Stimulated activated CD4-positive, alpha-beta T cell treated with anti-CD3 and anti-CD28 coated beads, Interleukin-4, amount 100 ng/mL, for 48 hours (primary cell): ENCODE measurements at regions not wholly inside any gene's neighbourhood (a gene's known extent, or its start where the extent isn't known, plus 50 kb on each side); places are given as distances from the start of the nearest gene placed in this dataset.
"Not testable (repeated sequence)": the region's sequence is repeated elsewhere in the genome, so short reads cannot be mapped to it uniquely, and the experiment has no call there.

Experiments
- DNase-seq, 2 donors: peaks; one replicate each; pipeline ENCODE4 v3.0.0-alpha.2; 2020; ENCODE audit warnings: low read depth in 2 of 2

DNA sequence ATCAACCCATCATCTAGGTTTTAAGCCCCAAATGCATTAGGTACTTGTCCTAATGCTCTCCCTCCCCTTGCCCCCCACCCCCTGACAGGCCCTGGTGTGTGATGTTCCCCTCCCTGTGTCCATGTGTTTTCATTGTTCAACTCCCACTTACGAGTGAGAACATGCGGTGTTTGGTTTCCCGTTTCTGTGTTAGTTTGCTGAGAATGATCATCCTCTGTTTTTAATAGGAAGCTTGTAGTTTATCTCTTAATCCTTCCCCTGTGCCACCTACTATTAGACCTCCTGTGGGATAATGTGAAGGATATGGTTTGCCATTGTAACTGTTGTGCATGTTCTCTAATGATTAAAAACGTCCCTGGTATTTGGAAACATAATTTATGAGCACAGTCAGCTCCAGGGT lies 299.4 kb upstream of the USP24 start:
- not testable (repeated sequence) for DNase-seq

DNA sequence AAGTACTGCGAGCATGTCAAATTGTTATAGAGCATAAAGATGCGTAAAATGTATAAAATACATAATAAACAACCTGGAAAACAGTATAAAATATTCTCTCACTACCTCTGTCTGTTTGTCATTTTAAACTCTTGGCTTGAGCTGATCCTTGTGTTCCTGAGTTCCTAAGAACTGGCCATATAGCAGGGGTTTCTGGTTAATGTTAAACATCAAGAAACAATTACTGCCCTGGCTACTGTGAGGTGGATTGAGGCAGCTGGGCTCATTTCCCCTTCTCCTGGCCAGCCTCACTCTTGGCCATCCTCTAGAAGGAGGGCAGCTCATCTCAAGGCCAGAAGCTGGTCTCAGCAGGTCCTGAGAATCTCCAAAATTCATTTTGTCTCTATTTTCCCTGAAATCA lies 297.3 kb upstream of the USP24 start:
- DNase-seq = no peak

DNA sequence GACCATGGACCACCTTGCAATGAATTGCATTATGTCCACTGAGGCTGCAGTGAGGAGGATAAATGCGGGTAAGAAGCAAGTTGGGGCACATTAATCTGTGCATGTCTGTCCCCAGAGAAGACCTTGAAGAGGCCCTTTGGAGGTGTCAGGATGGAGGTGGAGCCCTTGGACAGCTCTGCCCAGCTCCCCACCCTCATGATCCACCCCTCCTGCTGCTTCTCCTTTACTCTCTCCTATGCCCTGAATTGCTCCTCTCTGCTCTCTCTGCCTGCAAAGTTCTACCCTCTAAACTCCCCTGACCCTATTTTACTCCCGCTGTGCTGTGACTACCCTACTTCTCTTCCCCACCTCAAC lies 292.4 kb upstream of the USP24 start:
- no peak for DNase-seq

GRCh38 chr1:55506740-55507577 lies 291.8 kb upstream of the USP24 start:
- no peak for DNase-seq

- DNase-seq = no peak
These were observed 290.2 kb upstream of the USP24 start for GRCh38 chr1:55505326-55505725.

- DNase-seq = no peak
These were observed 289.2 kb upstream of the USP24 start for GRCh38 chr1:55504306-55504731.

GRCh38 chr1:55503663-55504305 lies 288.6 kb upstream of the USP24 start:
- no peak for DNase-seq

- DNase-seq = no peak
These were observed 285.4 kb upstream of the USP24 start for GRCh38 chr1:55500601-55501000.

GRCh38 chr1:55490547-55490946 lies 275.4 kb upstream of the USP24 start:
- no peak for DNase-seq

DNA sequence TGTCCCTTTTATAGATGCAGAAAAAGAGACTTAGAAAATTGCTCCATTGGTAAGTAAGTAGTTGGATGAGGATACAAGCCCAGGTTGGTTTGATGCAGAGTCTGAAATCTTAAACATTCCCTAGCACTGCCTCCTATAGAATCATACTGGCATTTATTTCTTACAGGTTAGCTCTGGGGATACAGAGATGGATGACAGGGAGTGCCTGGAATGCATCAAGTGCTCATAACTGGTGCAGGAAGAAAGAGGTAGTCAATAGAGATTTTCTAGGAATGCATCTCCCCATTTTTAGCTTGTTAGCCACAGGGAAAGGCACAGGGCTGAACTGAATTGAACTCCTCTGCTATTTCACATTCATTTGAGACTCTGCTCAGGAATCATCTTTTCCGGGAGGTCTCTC lies 269.0 kb upstream of the USP24 start:
- no peak for DNase-seq

- DNase-seq = no peak
These were observed 268.4 kb upstream of the USP24 start for GRCh38 chr1:55483523-55483922.

- DNase-seq = no peak
These were observed 266.5 kb upstream of the USP24 start for GRCh38 chr1:55481634-55482033.

DNA sequence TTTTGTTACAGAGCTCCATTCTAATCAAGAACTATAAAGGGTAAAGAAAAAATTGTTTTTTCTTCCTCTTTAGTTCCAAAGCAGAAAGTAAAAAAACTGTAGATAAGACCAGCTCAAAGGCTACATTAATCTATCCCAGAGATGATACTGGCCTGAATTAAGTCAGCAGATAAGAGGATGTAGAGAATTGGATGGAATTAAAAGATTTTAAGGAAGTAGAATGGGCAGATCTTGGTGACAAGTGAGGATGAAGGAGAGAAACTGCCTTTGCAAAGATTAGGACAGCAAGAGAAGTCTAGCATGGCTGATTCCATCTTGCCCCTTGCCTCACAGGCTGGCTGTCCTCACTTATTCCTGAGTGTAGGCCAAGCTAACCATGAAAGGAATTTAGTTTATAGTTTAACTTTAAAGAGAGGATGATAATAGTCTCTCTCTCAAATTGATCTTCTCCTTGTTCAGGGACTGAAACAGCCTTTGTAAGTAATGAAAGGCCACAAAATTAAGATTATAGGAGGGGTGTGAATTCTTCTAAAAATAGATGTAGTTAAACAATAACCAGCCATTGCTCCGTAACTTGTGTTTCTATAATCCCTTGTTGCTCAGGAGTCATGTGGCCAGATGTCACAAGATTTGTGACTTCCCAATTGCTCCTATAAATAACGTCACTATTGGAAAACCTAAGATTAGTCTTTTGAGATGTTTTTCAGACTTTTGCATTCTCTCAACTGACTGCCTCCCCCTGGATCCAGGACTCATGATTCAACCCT lies 265.0 kb upstream of the USP24 start:
- DNase-seq = no peak

- no peak for DNase-seq
These were observed 263.6 kb upstream of the USP24 start for GRCh38 chr1:55478742-55479141.

DNA sequence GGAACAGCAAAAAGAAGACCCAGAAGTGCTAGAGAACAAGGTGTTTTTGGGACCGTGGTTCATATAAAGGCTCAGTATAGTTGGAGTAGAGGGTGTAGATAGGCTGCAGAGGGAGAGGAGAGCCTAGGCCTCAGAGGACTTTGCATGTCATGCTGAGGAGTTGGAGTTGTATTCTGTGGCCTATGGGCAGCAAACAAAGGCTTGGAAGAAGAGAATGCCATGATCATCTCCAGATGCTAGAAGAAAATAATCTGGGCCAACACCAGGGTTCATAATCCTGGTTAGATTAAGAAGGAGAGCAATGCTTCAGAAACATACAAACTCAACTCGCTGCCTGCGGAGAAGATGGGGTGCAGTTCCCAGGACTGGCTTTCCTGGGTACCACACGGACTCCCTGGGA lies 262.8 kb upstream of the USP24 start:
- DNase-seq = no peak

- no peak for DNase-seq
These were observed 261.4 kb upstream of the USP24 start for GRCh38 chr1:55476445-55477015.

GRCh38 chr1:55474168-55474786 lies 259.1 kb upstream of the USP24 start:
- DNase-seq = no peak

DNA sequence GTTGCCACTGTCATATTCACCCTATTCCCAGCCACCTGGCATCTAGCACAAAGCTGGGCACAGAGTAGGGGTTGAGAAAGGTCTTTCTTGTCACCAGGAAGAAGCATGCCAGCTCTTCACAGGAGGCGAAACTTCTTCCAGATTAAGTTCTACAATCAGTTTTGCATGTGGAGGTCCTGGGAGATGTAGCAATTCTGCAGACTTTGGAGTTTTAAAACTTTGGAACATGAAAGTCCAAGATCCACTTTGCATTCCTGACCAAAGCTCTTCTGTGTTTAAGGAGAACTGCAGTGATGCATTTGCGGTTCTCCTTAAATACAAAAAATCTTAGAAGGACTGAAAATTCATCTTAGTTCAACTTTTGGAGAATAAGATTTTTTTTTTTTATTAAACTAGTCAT lies 258.5 kb upstream of the USP24 start:
- no peak for DNase-seq

DNA sequence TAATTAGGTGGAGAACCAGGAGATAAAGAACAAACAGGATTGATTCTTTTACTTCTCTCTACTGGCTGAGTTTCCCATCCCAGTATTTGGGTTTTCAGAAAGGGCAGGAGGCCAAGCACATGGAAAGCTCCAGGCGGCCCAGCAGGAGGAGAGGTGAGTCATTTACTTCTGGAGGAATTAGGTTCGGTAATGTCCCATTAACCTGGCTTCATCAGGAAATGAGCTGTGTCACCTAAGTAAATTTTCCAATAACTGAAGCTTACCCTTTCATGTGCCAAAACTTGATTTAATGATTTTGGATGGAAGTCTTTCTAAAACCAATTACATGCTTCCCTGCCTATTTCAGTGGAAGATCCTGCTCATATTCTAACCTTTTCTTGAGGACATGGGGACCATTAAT lies 257.6 kb upstream of the USP24 start:
- DNase-seq = no peak

DNA sequence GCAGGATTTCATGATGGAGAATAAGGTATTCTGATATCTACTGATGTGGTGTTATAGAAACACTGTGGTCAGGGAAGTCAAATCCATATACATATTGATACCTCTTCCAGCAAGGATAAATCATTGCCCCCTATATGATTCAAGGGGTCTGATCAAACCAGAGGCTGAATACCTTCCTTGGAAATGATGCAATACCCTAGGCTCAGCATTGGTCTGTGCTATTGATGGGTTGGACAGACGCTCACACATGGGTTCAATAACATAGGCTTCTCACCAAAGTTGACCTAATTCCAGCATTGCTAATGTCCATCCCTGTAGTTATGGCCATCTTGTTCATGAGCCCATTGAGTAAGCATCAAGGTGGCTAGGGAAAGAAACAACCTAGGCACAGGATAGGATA lies 257.0 kb upstream of the USP24 start:
- no peak for DNase-seq

DNA sequence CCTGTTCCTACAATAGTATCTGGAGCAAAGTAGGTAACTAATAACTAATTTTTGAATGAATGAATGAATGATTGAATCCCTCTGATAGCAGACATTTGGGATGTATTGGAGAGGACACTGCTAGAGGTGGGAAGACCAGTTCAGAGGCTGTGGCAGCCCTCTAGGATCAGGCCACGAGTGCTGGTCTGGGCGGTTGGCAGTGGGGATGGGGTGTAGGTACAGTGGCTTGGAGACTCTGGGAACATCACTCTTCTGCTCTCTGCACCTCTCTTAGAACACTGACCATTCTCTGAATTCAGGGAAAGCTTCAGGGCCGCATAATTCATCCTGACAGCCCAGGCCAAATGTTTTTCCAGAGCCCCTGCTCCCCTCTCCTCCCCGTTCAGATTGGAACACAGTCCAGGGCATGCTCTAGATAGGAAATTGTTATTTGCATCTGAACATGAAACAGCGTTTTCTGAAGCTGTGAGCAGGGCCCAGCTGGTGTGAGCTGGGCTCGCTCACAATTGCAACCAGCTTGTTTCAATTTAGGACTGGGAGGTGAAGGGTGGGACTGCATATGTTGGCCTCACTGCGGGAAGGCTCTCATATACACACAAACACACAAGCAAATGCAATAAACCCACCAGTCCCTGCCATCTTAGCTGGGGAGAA lies 253.1 kb upstream of the USP24 start:
- DNase-seq = no peak
